ENCODE measurements at regions not wholly inside any gene's neighbourhood (a gene's known extent, or its start where the extent isn't known, plus 50 kb on each side); places are given as distances from the start of the nearest gene placed in this dataset.
"Not testable (repeated sequence)": the region's sequence is repeated elsewhere in the genome, so short reads cannot be mapped to it uniquely, and the experiment has no call there.

- H3K27ac ChIP-seq, result no peak overlapping the region
- DNase-seq (ENCODE audit: low read depth, low spot score), result no peak
Measured at GRCh38 chr6:62819640-62820039, 391.6 kb upstream of the FKBP1C start.

- H3K27ac ChIP-seq, result no peak overlapping the region
- DNase-seq (ENCODE audit: low read depth, low spot score), result no peak
Measured at GRCh38 chr6:62808565-62809293, 402.5 kb upstream of the FKBP1C start.

- DNase-seq (ENCODE audit: low read depth, low spot score), result no peak
- H3K27ac ChIP-seq, result no peak overlapping the region
Measured at GRCh38 chr6:62805431-62805830, 405.8 kb upstream of the FKBP1C start.

GRCh38 chr6:62803094-62803493 is 408.2 kb upstream of the FKBP1C start:
- no peak overlapping the region for H3K27ac ChIP-seq

GRCh38 chr6:62797190-62797589 is 414.1 kb upstream of the FKBP1C start:
- H3K27ac ChIP-seq, result no peak overlapping the region
- DNase-seq (ENCODE audit: low read depth, low spot score), result no peak

More at GRCh38 chr6:62803094-62803493, 408.2 kb upstream of the FKBP1C start:
- no peak for DNase-seq (ENCODE audit: low read depth, low spot score)

GRCh38 chr6:62775427-62776022 is 435.7 kb upstream of the FKBP1C start:
- DNase-seq (ENCODE audit: low read depth, low spot score), result no peak
- no peak overlapping the region for H3K27ac ChIP-seq

GRCh38 chr6:62766174-62766573 is 445.1 kb upstream of the FKBP1C start:
- DNase-seq (ENCODE audit: low read depth, low spot score), result not testable (repeated sequence)

GRCh38 chr6:62764841-62765240 is 446.4 kb upstream of the FKBP1C start:
- DNase-seq (ENCODE audit: low read depth, low spot score), result no peak
- no peak overlapping the region for H3K27ac ChIP-seq

More at GRCh38 chr6:62766174-62766573, 445.1 kb upstream of the FKBP1C start:
- not testable (repeated sequence) for H3K27ac ChIP-seq

GRCh38 chr6:62763125-62763912 is 447.9 kb upstream of the FKBP1C start:
- DNase-seq (ENCODE audit: low read depth, low spot score), result no peak

GRCh38 chr6:62746968-62747367 is 460.9 kb upstream of the KHDRBS2 start:
- H3K27ac ChIP-seq, result no peak overlapping the region
- DNase-seq (ENCODE audit: low read depth, low spot score), result no peak

More at GRCh38 chr6:62763125-62763912, 447.9 kb upstream of the FKBP1C start:
- no peak overlapping the region for H3K27ac ChIP-seq

GRCh38 chr6:62746161-62746560 is 460.1 kb upstream of the KHDRBS2 start:
- no peak overlapping the region for H3K27ac ChIP-seq
- DNase-seq (ENCODE audit: low read depth, low spot score), result no peak

- no peak for DNase-seq (ENCODE audit: low read depth, low spot score)
Measured at GRCh38 chr6:62740596-62740995, 454.6 kb upstream of the KHDRBS2 start.

GRCh38 chr6:62740171-62740570 is 454.1 kb upstream of the KHDRBS2 start:
- no peak for DNase-seq (ENCODE audit: low read depth, low spot score)

More at GRCh38 chr6:62740596-62740995, 454.6 kb upstream of the KHDRBS2 start:
- no peak overlapping the region for H3K27ac ChIP-seq

GRCh38 chr6:62737792-62738191 is 451.8 kb upstream of the KHDRBS2 start:
- no peak for DNase-seq (ENCODE audit: low read depth, low spot score)
- no peak overlapping the region for H3K27ac ChIP-seq

More at GRCh38 chr6:62740171-62740570, 454.1 kb upstream of the KHDRBS2 start:
- H3K27ac ChIP-seq, result no peak overlapping the region

GRCh38 chr6:62721408-62721807 is 435.4 kb upstream of the KHDRBS2 start:
- no peak overlapping the region for H3K27ac ChIP-seq
- no peak for DNase-seq (ENCODE audit: low read depth, low spot score)

- no peak for DNase-seq (ENCODE audit: low read depth, low spot score)
- H3K27ac ChIP-seq, result no peak overlapping the region
Measured at GRCh38 chr6:62716719-62717118, 430.7 kb upstream of the KHDRBS2 start.

GRCh38 chr6:62714112-62714511 is 428.1 kb upstream of the KHDRBS2 start:
- DNase-seq (ENCODE audit: low read depth, low spot score), result no peak

GRCh38 chr6:62711750-62712149 is 425.7 kb upstream of the KHDRBS2 start:
- no peak for DNase-seq (ENCODE audit: low read depth, low spot score)
- H3K27ac ChIP-seq, result no peak overlapping the region

More at GRCh38 chr6:62714112-62714511, 428.1 kb upstream of the KHDRBS2 start:
- H3K27ac ChIP-seq, result no peak overlapping the region

- no peak for DNase-seq (ENCODE audit: low read depth, low spot score)
- H3K27ac ChIP-seq, result no peak overlapping the region
Measured at GRCh38 chr6:62707914-62708313, 421.9 kb upstream of the KHDRBS2 start.

- no peak overlapping the region for H3K27ac ChIP-seq
- no peak for DNase-seq (ENCODE audit: low read depth, low spot score)
Measured at GRCh38 chr6:62707156-62707555, 421.1 kb upstream of the KHDRBS2 start.

- no peak overlapping the region for H3K27ac ChIP-seq
- no peak for DNase-seq (ENCODE audit: low read depth, low spot score)
Measured at GRCh38 chr6:62683063-62683462, 397.0 kb upstream of the KHDRBS2 start.
